GM21360 (cell line): ENCODE measurements at regions not wholly inside any gene's neighbourhood (a gene's known extent, or its start where the extent isn't known, plus 50 kb on each side); places are given as distances from the start of the nearest gene placed in this dataset.

Experiments
- ATAC-seq: cut with Tn5 transposase; IDR thresholded peaks from one replicate; pipeline ENCODE4 v1.9.1; 2021; ENCODE audit warnings: mild to moderate bottlenecking, moderate library complexity; ENCODE audit not compliant: unreplicated experiment

DNA sequence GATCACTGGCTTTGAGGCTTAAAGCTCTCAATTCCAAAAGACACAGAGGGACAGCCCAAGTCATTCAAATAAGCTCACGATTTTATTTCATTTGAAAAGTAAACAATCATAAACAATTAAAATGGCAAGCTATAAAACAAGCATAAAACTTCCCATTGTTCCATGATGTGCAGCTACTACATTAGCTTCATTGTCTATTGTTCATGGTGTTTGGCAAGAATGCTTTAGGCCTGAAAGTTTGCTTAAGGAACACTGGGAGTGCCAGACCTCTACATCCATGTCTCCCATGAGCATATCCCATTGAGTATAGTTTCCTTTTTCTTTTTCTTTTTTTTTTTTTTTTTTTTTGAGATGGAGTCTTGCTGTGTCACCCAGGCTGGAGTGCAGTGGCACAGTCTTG lies 286.1 kb upstream of the ESRRG start:
- no peak for ATAC-seq

DNA sequence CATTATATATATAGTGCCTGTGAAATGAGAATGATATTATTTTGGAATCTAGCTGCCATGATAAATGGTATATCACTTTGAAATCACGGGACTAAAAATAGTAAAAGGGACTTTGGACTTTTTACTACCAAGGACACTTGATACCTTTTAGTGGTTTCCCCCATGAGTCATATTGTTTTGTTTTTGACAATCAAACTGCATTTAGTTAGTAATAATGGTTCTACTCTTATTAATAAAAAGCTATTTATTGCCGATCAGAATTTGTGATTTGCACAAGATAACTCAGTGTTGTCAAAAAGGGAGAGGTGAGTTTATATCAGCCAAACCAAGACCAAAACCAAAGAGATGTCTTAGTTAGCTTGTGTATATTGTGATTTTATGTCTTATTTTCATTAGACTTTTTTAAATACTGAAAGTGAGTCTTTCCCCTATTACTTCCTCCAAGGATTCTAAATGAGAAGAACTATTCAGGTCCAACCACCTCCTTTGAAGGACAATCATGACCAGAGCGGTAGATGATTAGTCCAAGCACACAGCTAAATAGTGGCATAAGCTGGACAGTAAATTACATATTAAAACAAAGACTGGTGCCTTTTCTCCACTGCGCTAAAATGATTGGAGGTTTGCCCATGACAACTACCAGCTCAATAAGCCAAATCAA lies 281.7 kb upstream of the ESRRG start:
- no peak for ATAC-seq

GRCh38 chr1:217003355-217003754 lies 280.1 kb upstream of the ESRRG start:
- ATAC-seq, result no peak

GRCh38 chr1:216997831-216998230 lies 274.6 kb upstream of the ESRRG start:
- no peak for ATAC-seq

GRCh38 chr1:216997069-216997468 lies 273.8 kb upstream of the ESRRG start:
- no peak for ATAC-seq

DNA sequence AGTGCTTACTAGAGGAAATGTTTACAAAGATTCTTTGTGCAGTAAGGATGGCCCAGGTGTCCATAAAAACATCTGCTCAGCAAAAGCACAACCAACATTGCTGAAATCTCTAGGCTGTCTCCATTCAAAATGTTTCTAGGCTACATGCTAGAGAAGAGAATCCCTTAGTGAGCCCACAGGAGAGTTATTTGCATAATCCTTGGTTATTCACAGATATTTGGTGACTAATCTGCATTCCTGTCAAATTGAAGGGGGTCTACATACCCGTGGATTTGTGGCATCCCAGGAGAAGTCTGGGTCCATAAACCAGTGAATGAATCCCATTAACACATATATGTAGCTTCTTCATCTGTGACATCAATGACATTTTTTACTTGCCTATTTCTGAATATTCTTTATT lies 261.3 kb upstream of the ESRRG start:
- ATAC-seq, result no peak

DNA sequence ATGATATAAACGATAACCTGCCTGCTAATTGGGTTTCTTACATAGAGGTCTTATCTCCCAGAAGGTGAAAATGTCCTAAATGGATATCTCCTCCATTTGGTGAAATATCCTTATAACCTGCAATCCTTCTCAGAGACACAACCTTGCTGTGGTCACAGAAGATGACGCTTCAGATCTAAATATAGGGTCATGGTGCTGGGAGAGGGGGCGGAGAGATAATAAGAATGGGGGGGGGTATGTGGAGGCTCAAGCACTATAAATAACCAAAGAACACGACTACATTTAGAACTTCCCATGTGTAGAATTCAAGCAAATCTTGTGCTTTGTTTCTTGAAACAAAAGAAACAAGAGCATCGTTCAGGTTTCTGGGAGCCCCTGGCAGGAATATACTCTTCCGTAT lies 260.6 kb upstream of the ESRRG start:
- ATAC-seq, result no peak

- no peak for ATAC-seq
Measured at GRCh38 chr1:216961516-216961915, 238.3 kb upstream of the ESRRG start.

DNA sequence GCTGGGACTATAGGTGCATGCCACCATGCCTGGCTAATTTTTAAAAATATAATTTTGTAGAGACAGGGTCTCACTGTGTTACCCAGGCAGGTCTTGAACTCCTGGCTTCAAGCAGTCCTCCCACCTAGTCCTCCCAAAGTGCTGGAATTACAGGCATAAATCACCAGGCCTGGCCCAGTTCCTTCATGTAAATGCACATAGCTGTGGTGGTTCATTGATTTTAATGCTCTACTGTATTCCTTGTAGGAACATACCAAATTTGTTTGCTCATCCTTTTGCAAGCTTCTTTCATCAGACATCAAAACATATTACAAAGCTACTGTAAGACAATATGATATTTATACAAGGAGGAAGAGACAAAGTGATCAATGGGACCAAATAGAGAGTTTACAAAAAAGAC lies 237.5 kb upstream of the ESRRG start:
- no peak for ATAC-seq

DNA sequence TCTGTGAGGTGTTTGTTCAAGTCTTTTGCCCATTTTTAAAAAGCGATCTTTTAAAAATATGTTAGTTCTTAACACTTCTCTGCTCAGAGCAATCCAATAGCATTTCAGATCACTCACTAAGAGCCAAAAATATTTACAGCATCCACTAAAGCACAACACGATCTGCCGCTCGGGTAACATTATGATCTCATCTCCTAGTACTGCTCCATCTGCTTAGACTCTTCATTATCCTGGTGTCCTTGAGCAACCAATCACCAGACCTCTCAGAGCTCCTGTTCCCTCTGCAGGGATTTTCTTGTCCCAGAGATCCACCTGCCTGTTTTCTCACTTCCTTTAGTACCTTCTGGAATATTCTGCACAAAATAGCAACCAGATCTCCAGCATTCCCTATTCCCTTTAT lies 235.3 kb upstream of the ESRRG start:
- ATAC-seq, result no peak

DNA sequence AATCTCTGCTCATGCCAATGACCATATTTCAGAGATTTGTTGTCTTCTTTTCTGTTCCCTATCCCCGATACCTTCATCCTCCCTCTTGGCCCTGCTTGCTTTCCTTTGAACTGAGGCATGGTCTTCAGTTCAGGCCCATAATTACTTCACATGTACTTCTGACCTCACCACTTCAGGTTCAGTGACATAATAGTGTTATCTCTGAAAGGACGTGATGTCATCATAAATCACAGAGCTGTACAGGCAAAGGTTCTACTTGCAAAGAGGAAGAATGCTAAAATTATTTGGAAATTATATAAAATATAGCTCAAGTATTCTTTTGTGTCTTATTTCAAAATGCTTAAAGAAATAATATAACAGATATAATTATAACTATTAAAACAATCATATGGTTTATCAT lies 230.3 kb upstream of the ESRRG start:
- no peak for ATAC-seq

GRCh38 chr1:216952864-216953263 lies 229.6 kb upstream of the ESRRG start:
- no peak for ATAC-seq

DNA sequence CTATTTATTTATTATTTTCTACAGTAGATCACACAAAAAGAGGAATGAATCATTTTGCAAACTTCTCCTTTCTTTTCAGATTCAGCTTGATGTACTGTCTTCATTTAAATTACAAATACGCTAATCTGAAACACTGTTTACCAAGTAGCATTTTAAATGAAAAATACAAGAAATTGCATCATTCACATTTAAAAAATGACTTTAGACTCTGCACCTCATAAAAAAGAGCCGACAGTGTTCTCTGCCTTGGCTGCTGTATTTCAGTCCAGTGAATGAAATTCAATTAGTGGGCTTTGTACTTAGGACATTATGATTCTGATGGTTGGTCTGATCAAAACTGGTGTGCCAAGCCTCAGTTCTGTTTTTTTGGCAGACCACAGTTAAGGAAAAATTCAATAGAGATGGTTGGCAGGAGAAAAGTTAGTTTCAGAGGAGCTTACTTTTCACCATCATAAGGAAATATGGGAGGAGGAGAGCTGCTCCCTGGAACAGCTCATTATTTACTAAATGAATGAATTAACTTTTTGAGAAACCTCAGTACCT lies 222.4 kb upstream of the ESRRG start:
- ATAC-seq, result no peak

DNA sequence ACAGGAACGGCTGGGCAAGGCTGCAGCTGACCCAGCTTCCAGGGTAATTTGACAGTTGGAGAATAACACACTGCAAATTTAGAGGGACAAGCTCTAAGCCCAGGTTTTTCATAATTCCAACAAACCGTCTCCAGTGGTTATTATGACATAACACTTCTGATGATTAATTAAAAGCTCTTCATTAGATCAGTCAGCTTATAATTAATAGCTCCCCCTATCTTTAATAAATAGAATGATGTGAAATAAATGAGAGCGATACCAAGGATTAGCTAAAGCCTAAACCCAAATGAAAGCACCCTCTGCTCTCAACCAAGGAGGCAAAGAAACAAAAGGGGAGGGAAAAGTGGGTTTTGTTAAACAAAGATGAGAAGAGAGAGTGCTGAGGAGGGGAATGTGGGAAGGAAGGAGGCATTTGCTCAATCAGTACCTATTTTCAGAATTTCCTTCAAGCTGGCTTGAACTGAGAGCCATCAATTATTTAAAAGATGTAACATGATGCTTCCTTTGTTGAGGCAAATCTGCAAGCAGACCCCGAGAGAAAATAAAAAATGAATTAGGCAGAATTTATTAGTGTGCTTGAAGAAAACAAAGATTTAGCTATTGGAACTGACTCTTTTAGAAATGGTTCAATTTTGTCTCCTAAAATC lies 221.8 kb upstream of the ESRRG start:
- ATAC-seq, result no peak

DNA sequence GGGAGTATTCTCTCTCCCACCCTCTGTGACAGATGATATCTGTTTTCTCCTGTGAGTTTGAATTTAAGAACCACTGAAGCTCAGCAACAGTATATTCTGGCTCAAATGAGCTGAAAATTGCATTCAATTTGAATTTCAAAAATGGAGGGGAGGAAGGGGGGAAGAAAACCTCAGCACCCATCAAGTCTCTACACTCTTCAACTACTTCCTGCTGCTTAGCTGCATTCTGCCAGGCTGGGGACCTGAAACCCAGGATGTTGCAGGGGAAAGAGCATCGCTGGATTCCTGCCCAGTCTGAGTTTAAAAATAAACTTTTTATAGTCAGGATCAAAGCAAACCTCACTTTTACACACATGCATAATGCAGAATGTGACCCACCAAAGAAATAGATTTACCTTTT lies 214.3 kb upstream of the ESRRG start:
- ATAC-seq, result no peak

DNA sequence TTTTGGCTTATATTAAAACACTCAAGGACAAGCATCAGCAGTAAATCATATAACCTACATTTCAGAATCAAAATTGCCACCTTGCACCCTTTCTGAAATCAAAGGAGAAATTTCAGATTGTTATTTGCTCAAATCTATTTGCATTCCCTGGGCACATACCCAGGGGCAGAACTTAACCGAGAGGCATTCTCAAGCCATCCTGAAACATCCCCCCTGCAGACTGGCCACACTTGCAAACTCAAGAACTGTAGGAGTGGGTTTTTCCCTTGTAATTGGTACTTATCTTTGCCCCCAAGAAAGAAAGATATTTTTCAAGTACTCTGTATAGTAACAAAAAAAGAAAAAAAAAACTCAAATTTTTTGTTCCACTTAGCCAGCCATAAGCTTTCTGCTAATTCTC lies 213.6 kb upstream of the ESRRG start:
- ATAC-seq, result no peak

- no peak for ATAC-seq
Measured at GRCh38 chr1:216935901-216936300, 212.7 kb upstream of the ESRRG start.

GRCh38 chr1:216932424-216932823 lies 209.2 kb upstream of the ESRRG start:
- ATAC-seq, result no peak

GRCh38 chr1:216929870-216930582 lies 206.8 kb upstream of the ESRRG start:
- ATAC-seq, result no peak

- no peak for ATAC-seq
Measured at GRCh38 chr1:216927633-216928032, 204.4 kb upstream of the ESRRG start.

GRCh38 chr1:216926720-216927510 lies 203.7 kb upstream of the ESRRG start:
- ATAC-seq, result no peak
